CD4-positive, alpha-beta T cell treated with Interleukin-17A for 1 hour (primary cell): ENCODE measurements at regions not wholly inside any gene's neighbourhood (a gene's known extent, or its start where the extent isn't known, plus 50 kb on each side); places are given as distances from the start of the nearest gene placed in this dataset.

ENCODE experiments used
- DNase-seq: peaks from one replicate; pipeline ENCODE4 v3.0.0-alpha.2; 2020

GRCh38 chr6:9511157-9511556 lies 903.7 kb downstream of the TFAP2A start:
- DNase-seq, result no peak

GRCh38 chr6:9507136-9507895 lies 907.6 kb downstream of the TFAP2A start:
- DNase-seq, result no peak

- no peak for DNase-seq
These were observed 910.7 kb downstream of the TFAP2A start for GRCh38 chr6:9504191-9504590.

- no peak for DNase-seq
These were observed 911.6 kb downstream of the TFAP2A start for GRCh38 chr6:9503111-9503761.

GRCh38 chr6:9499709-9500108 lies 915.2 kb downstream of the TFAP2A start:
- no peak for DNase-seq

- no peak for DNase-seq
These were observed 918.0 kb downstream of the TFAP2A start for GRCh38 chr6:9496837-9497236.

GRCh38 chr6:9494864-9495263 lies 920.0 kb downstream of the TFAP2A start:
- no peak for DNase-seq

GRCh38 chr6:9492790-9493189 lies 922.1 kb downstream of the TFAP2A start:
- no peak for DNase-seq

- no peak for DNase-seq
These were observed 927.7 kb downstream of the TFAP2A start for GRCh38 chr6:9487128-9487527.

GRCh38 chr6:9485992-9486391 lies 928.9 kb downstream of the TFAP2A start:
- DNase-seq, result no peak

GRCh38 chr6:9484686-9485085 lies 930.2 kb downstream of the TFAP2A start:
- no peak for DNase-seq

GRCh38 chr6:9484091-9484490 lies 930.8 kb downstream of the TFAP2A start:
- no peak for DNase-seq

GRCh38 chr6:9482030-9482738 lies 932.7 kb downstream of the TFAP2A start:
- DNase-seq, result no peak

GRCh38 chr6:9481292-9482029 lies 933.4 kb downstream of the TFAP2A start:
- DNase-seq, result no peak

- DNase-seq, result no peak
These were observed 946.6 kb downstream of the TFAP2A start for GRCh38 chr6:9468277-9468676.

GRCh38 chr6:9467741-9468140 lies 947.1 kb downstream of the TFAP2A start:
- no peak for DNase-seq

- no peak for DNase-seq
These were observed 950.3 kb downstream of the TFAP2A start for GRCh38 chr6:9464583-9464982.

GRCh38 chr6:9463311-9463710 lies 951.6 kb downstream of the TFAP2A start:
- no peak for DNase-seq

GRCh38 chr6:9461188-9461587 lies 953.7 kb downstream of the TFAP2A start:
- no peak for DNase-seq

- no peak for DNase-seq
These were observed 956.5 kb downstream of the TFAP2A start for GRCh38 chr6:9458424-9458823.

- DNase-seq, result no peak
These were observed 958.8 kb downstream of the TFAP2A start for GRCh38 chr6:9455864-9456658.

GRCh38 chr6:9439621-9440330 lies 975.1 kb downstream of the TFAP2A start:
- no peak for DNase-seq
